ENCODE measurements at regions not wholly inside any gene's neighbourhood (a gene's known extent, or its start where the extent isn't known, plus 50 kb on each side); places are given as distances from the start of the nearest gene placed in this dataset.

DNA sequence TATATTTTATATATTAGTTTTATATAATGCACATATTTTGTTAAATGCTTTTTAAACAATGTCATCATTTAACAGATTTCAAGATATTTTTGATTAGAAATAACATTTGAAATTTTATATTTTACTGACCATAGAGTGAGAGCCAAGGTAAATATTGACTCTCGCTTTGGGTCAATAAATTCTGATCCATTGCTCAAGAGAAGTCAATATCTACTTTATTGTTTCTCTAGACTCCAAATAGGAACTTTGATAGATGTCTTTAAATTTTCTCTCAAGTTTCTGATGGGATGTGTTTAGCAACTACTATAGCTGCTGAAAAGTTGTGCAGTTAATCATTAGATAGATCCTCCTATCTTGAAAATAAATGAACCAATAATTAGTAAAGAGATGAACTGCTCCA, 61.4 kb upstream of the ATXN7L3B start:
- TF ChIP-seq RAD21 (conservative IDR thresholded peaks at IDR 0.05) (no peak), EP300 (conservative IDR thresholded peaks at IDR 0.05; ENCODE audit: poor library complexity, severe bottlenecking) (no peak), SMC3 (conservative IDR thresholded peaks at IDR 0.05; ENCODE audit: poor library complexity) (no peak), TAF1 (IDR thresholded peaks at IDR 0.05; ENCODE audit: low read depth) (no peak), MXI1 (conservative IDR thresholded peaks at IDR 0.05; ENCODE audit: poor library complexity, severe bottlenecking) (no peak), POLR2AphosphoS5 (IDR thresholded peaks at IDR 0.05) (no peak), CTCF (IDR thresholded peaks at IDR 0.05; ENCODE audit: poor library complexity, severe bottlenecking) (no peak), REST (IDR thresholded peaks at IDR 0.05; ENCODE audit: borderline replicate concordance) (no peak), EZH2 (IDR thresholded peaks at IDR 0.05; ENCODE audit: borderline replicate concordance, insufficient read depth, low read length, poor library complexity, severe bottlenecking) (no peak)
- Histone ChIP-seq H3K4me3 (ENCODE audit: low read length) (no peak overlapping the region), H3K27me3 (ENCODE audit: insufficient read depth, low read depth, low read length) (no peaks in the 10 kb centered on the region)

GRCh38 chr12:74481078-74481477, 56.6 kb upstream of the ATXN7L3B start:
- H3K36me3 ChIP-seq (ENCODE audit: insufficient read depth, low read length): no peaks in the 10 kb centered on the region
- H3K9ac ChIP-seq (ENCODE audit: low read length): no peak overlapping the region
- no peaks in the 10 kb centered on the region for H3K27me3 ChIP-seq (ENCODE audit: insufficient read depth, low read depth, low read length)
- H2AFZ ChIP-seq (ENCODE audit: low read depth, low read length): no peak overlapping the region
- H3K4me2 ChIP-seq (ENCODE audit: low read length): no peak overlapping the region
- no peaks in the 10 kb centered on the region for H3K9me2 ChIP-seq (ENCODE audit: insufficient read depth, low read length)
- no peak overlapping the region for H3K27ac ChIP-seq (ENCODE audit: low read length)
- no peaks in the 10 kb centered on the region for H3K9me3 ChIP-seq (ENCODE audit: low read length)
- H3K4me3 ChIP-seq (ENCODE audit: low read length): no peak overlapping the region
- no peaks in the 10 kb centered on the region for H3K79me2 ChIP-seq (replicated peaks; ENCODE audit: insufficient read depth, low read length)
- TF ChIP-seq REST (IDR thresholded peaks at IDR 0.05; ENCODE audit: borderline replicate concordance): no peak
- TF ChIP-seq EZH2 (IDR thresholded peaks at IDR 0.05; ENCODE audit: borderline replicate concordance, insufficient read depth, low read length, poor library complexity, severe bottlenecking): no peak
- no peaks in the 10 kb centered on the region for H3F3A ChIP-seq (ENCODE audit: insufficient read depth, low read length, poor library complexity, severe bottlenecking)
- H4K20me1 ChIP-seq (ENCODE audit: insufficient read depth): no peaks in the 10 kb centered on the region

More for the DNA sequence above, 61.4 kb upstream of the ATXN7L3B start:
- Histone ChIP-seq H3K27ac (ENCODE audit: low read length) (no peak overlapping the region), H3K4me2 (ENCODE audit: low read length) (no peak overlapping the region), H3K9me3 (ENCODE audit: low read length) (no peaks in the 10 kb centered on the region), H2AFZ (ENCODE audit: low read depth, low read length) (no peak overlapping the region), H4K20me1 (ENCODE audit: insufficient read depth) (no peaks in the 10 kb centered on the region), H3F3A (ENCODE audit: insufficient read depth, low read length, poor library complexity, severe bottlenecking) (no peaks in the 10 kb centered on the region), H3K36me3 (ENCODE audit: insufficient read depth, low read length) (no peaks in the 10 kb centered on the region), H3K9me2 (ENCODE audit: insufficient read depth, low read length) (no peaks in the 10 kb centered on the region), H3K79me2 (replicated peaks; ENCODE audit: insufficient read depth, low read length) (no peaks in the 10 kb centered on the region), H3K9ac (ENCODE audit: low read length) (no peak overlapping the region)

Data from neural cell (in vitro differentiated cells).